Suprapubic skin (tissue), 4 donors: ENCODE measurements at regions not wholly inside any gene's neighbourhood (a gene's known extent, or its start where the extent isn't known, plus 50 kb on each side); places are given as distances from the start of the nearest gene placed in this dataset.

Experiments
- DNase-seq, 2 donors: peaks; one replicate each; pipeline ENCODE4 v3.0.0-alpha.2; 2019; ENCODE audit warnings: low spot score in 2 of 2
- H3K27ac ChIP-seq: fragments of 200-600 bp; sonication (generic); one replicate; pipeline ENCODE4 v1.5.1; 2019
- H3K27me3 ChIP-seq: fragments of 200-600 bp; sonication (generic); one replicate; pipeline ENCODE4 v1.5.1; 2019
- H3K36me3 ChIP-seq: fragments of 200-600 bp; sonication (generic); one replicate; pipeline ENCODE4 v1.5.1; 2019
- H3K4me1 ChIP-seq: fragments of 200-600 bp; sonication (generic); one replicate; pipeline ENCODE4 v1.5.1; 2019
- H3K4me3 ChIP-seq: fragments of 200-600 bp; sonication (generic); one replicate; pipeline ENCODE4 v1.5.1; 2019; ENCODE audit warnings: mild to moderate bottlenecking
- H3K9me3 ChIP-seq: fragments of 200-600 bp; sonication (generic); one replicate; pipeline ENCODE4 v1.5.1; 2019
- CTCF ChIP-seq, 2 donors: fragments of 200-600 bp in 1 of 2; fragments of 450-650 bp in 1 of 2; sonication (generic) in 1 of 2; IDR thresholded peaks; one replicate each; pipeline ENCODE4 v1.5.1; 2016 to 2019; ENCODE audit warnings: antibody characterized with exemption in 2 of 2, mild to moderate bottlenecking in 1 of 2, moderate library complexity in 1 of 2
- EP300 ChIP-seq: sonication (generic); formaldehyde crosslinking; IDR thresholded peaks from one replicate; pipeline ENCODE4 v1.6.1; 2017; ENCODE audit warnings: antibody characterized with exemption
- POLR2A ChIP-seq, 2 donors: fragments of 450-650 bp; IDR thresholded peaks; one replicate each; pipeline ENCODE4 v1.6.1; 2017; ENCODE audit warnings: antibody characterized with exemption in 2 of 2, mild to moderate bottlenecking in 2 of 2, moderate library complexity in 2 of 2
- POLR2AphosphoS5 ChIP-seq, 3 donors: sonication (generic); formaldehyde crosslinking; IDR thresholded peaks; one replicate each; pipeline ENCODE4 v1.6.1; 2017; ENCODE audit warnings: antibody characterized with exemption in 3 of 3
- whole genome bisulfite sequencing: methylation state at CpG from one replicate; pipeline ENCODE4 v1.1.5; 2018; 5-methylcytosine and 5-hydroxymethylcytosine counted together

GRCh38 chr20:42003380-42003779 is 385.2 kb upstream of the CHD6 start:
- no peaks in the 10 kb centered on the region for H3K4me1 ChIP-seq

GRCh38 chr20:41998539-41999341 is 380.6 kb upstream of the CHD6 start:
- Histone ChIP-seq H3K4me3 (no peak overlapping the region), H3K27ac (no peak overlapping the region), H3K9me3 (no peaks in the 10 kb centered on the region), H3K36me3 (no peaks in the 10 kb centered on the region), H3K4me1 (no peaks in the 10 kb centered on the region), H3K27me3 (no peaks in the 10 kb centered on the region)
- no peak for TF ChIP-seq EP300
- TF ChIP-seq POLR2A (IDR thresholded peaks at IDR 0.05), result no peak
- no peak for TF ChIP-seq POLR2AphosphoS5 (IDR thresholded peaks at IDR 0.05)
- TF ChIP-seq CTCF (IDR thresholded peaks at IDR 0.05), result no peak
- no peak for DNase-seq
- 92% methylated on average over 56 of the region's 92 CpGs for WGBS

More at GRCh38 chr20:42003380-42003779, 385.2 kb upstream of the CHD6 start:
- H3K27ac ChIP-seq, result no peak overlapping the region
- WGBS, result 97% methylated on average over 2 of the region's 2 CpGs
- no peaks in the 10 kb centered on the region for H3K36me3 ChIP-seq
- TF ChIP-seq POLR2AphosphoS5 (IDR thresholded peaks at IDR 0.05) (no peak), CTCF (IDR thresholded peaks at IDR 0.05) (no peak), EP300 (no peak), POLR2A (IDR thresholded peaks at IDR 0.05) (no peak)
- no peak for DNase-seq
- no peak overlapping the region for H3K4me3 ChIP-seq
- H3K9me3 ChIP-seq, result no peaks in the 10 kb centered on the region
- no peaks in the 10 kb centered on the region for H3K27me3 ChIP-seq

- H3K27me3 ChIP-seq, result no peaks in the 10 kb centered on the region
- no peaks in the 10 kb centered on the region for H3K4me1 ChIP-seq
- no peaks in the 10 kb centered on the region for H3K9me3 ChIP-seq
- TF ChIP-seq POLR2A (IDR thresholded peaks at IDR 0.05), result no peak
- no peak overlapping the region for H3K27ac ChIP-seq
- H3K36me3 ChIP-seq, result no peaks in the 10 kb centered on the region
- DNase-seq, result no peak
- 60% methylated on average over 3 of the region's 3 CpGs for WGBS
- H3K4me3 ChIP-seq, result no peak overlapping the region
Observed at GRCh38 chr20:41996951-41997350, 378.8 kb upstream of the CHD6 start.

- WGBS, result 60% methylated on average over 4 of the region's 4 CpGs
- H3K4me3 ChIP-seq, result no peak overlapping the region
- no peak overlapping the region for H3K27ac ChIP-seq
- DNase-seq, result no peak
- TF ChIP-seq POLR2AphosphoS5 (IDR thresholded peaks at IDR 0.05) (no peak), CTCF (IDR thresholded peaks at IDR 0.05) (no peak), EP300 (no peak), POLR2A (IDR thresholded peaks at IDR 0.05) (no peak)
- H3K27me3 ChIP-seq, result no peaks in the 10 kb centered on the region
- no peaks in the 10 kb centered on the region for H3K9me3 ChIP-seq
- no peaks in the 10 kb centered on the region for H3K4me1 ChIP-seq
- H3K36me3 ChIP-seq, result no peaks in the 10 kb centered on the region
Observed at GRCh38 chr20:41992481-41992880, 374.3 kb upstream of the CHD6 start.

GRCh38 chr20:41991412-41991811 is 373.2 kb upstream of the CHD6 start:
- no peak overlapping the region for H3K27ac ChIP-seq
- H3K4me3 ChIP-seq, result no peak overlapping the region
- no peaks in the 10 kb centered on the region for H3K27me3 ChIP-seq
- 58% methylated on average over 1 of the region's 1 CpG for WGBS
- H3K9me3 ChIP-seq, result no peaks in the 10 kb centered on the region
- H3K36me3 ChIP-seq, result no peaks in the 10 kb centered on the region
- TF ChIP-seq EP300, result no peak
- TF ChIP-seq POLR2A (IDR thresholded peaks at IDR 0.05), result no peak
- no peak for TF ChIP-seq POLR2AphosphoS5 (IDR thresholded peaks at IDR 0.05)
- TF ChIP-seq CTCF (IDR thresholded peaks at IDR 0.05), result no peak
- H3K4me1 ChIP-seq, result no peaks in the 10 kb centered on the region
- no peak for DNase-seq
